Panc1 (cell line): ENCODE measurements at regions not wholly inside any gene's neighbourhood (a gene's known extent, or its start where the extent isn't known, plus 50 kb on each side); places are given as distances from the start of the nearest gene placed in this dataset.

Experiments used
- ATAC-seq: fragments of 200-7000 bp; cut with Tn5 transposase; 2 replicates; pipeline ENCODE4 v1.9.1; 2020; ENCODE audit warnings: mild to moderate bottlenecking, moderate library complexity
- BruUV-seq: library from RNA; stranded (reverse); fragments of 400-500 nt; replicated peaks from 2 replicates; lab custom pipeline; 2021; lab: Mats Ljungman, UMichigan
- CTCF ChIA-PET: fragments of 300-600 bp; sonication (Branson Sonifier 250); formaldehyde crosslinking; loops from one replicate; lab custom pipeline; 2022; ENCODE audit warnings: antibody characterized with exemption; lab: Charles Lee
- POLR2A ChIA-PET: fragments of 300-600 bp; sonication (Branson Sonifier 250); formaldehyde crosslinking; loops from one replicate; lab custom pipeline; 2022; ENCODE audit warnings: antibody characterized with exemption; lab: Charles Lee
- DNase-seq: peaks from one replicate; pipeline ENCODE4 v3.0.0-alpha.2; 2010; ENCODE audit warnings: low read depth, low spot score
- H3K27ac ChIP-seq: 2 replicates; pipeline ENCODE4 v1.5.1; 2011; ENCODE audit warnings: mild to moderate bottlenecking, low read length, inconsistent platforms
- H3K27me3 ChIP-seq: fragments of 200-500 bp; sonication (Bioruptor generic); 2 replicates; pipeline ENCODE4 v1.6.0; 2014; ENCODE audit warnings: low read length, inconsistent platforms; ENCODE audit not compliant: control insufficient read depth, insufficient read depth
- H3K36me3 ChIP-seq: fragments of 200-500 bp; sonication (Bioruptor generic); 2 replicates; pipeline ENCODE4 v1.5.1; 2014; ENCODE audit warnings: inconsistent platforms, mild to moderate bottlenecking, low read length, moderate library complexity; ENCODE audit not compliant: control insufficient read depth, insufficient read depth
- H3K4me1 ChIP-seq: 2 replicates; pipeline ENCODE4 v1.5.1; 2011; ENCODE audit warnings: inconsistent platforms, mild to moderate bottlenecking, low read length, moderate library complexity; ENCODE audit not compliant: control insufficient read depth, insufficient read depth
- H3K4me3 ChIP-seq, 2 experiments: 2 replicates each; pipeline ENCODE4 v1.5.1; 2011 to 2012; ENCODE audit warnings: low read depth in 2 of 2, low read length in 2 of 2, mild to moderate bottlenecking in 2 of 2, inconsistent platforms in 1 of 2, moderate library complexity in 1 of 2
- H3K9me3 ChIP-seq: fragments of 200-500 bp; sonication (Bioruptor generic); 2 replicates; pipeline ENCODE4 v1.5.1; 2014; ENCODE audit warnings: low read depth, mild to moderate bottlenecking, inconsistent platforms, low read length, moderate library complexity; ENCODE audit not compliant: control insufficient read depth, insufficient read depth
- POLR2AphosphoS5 ChIP-seq: IDR thresholded peaks from 2 replicates; pipeline ENCODE4 v1.6.1; 2012; ENCODE audit warnings: mild to moderate bottlenecking, low read depth, low read length, moderate library complexity
- SIN3A ChIP-seq: IDR thresholded peaks from 2 replicates; pipeline ENCODE4 v1.6.1; 2012; ENCODE audit warnings: low read depth, mild to moderate bottlenecking, low read length, moderate library complexity, borderline replicate concordance; ENCODE audit not compliant: insufficient read depth
- TCF7L2 ChIP-seq: IDR thresholded peaks from 2 replicates; pipeline ENCODE4 v1.6.1; 2011; ENCODE audit warnings: mild to moderate bottlenecking, low read depth, low read length, inconsistent platforms
- in situ Hi-C: cut with HindIII; loops from 2 replicates; pipeline ENCODE4 v1.10.0; 2016; ENCODE audit warnings: low sequenced_read_pairs, low pct_unique_long_range_greater_than_20kb
- intact Hi-C: fragments of 100-400 bp; cut with micrococcal nuclease; formaldehyde crosslinking; loops from one replicate; pipeline ENCODE4 v1.10.0; 2022; ENCODE audit not compliant: unreplicated experiment
- TF ChIP-seq, protein P1 (sequence below), 2 experiments: IDR thresholded peaks; 2 replicates each; pipeline ENCODE4 v1.6.1; 2011 to 2012; ENCODE audit warnings: low read depth in 2 of 2, control low read depth in 1 of 2, low read length in 1 of 2, mild to moderate bottlenecking in 1 of 2, moderate library complexity in 1 of 2; ENCODE audit not compliant: insufficient read depth in 1 of 2
- TF ChIP-seq, protein P2 (sequence below): fragments of 450-650 bp; IDR thresholded peaks from 2 replicates; pipeline ENCODE4 v1.5.1; 2017; ENCODE audit warnings: mild to moderate bottlenecking

DNA sequence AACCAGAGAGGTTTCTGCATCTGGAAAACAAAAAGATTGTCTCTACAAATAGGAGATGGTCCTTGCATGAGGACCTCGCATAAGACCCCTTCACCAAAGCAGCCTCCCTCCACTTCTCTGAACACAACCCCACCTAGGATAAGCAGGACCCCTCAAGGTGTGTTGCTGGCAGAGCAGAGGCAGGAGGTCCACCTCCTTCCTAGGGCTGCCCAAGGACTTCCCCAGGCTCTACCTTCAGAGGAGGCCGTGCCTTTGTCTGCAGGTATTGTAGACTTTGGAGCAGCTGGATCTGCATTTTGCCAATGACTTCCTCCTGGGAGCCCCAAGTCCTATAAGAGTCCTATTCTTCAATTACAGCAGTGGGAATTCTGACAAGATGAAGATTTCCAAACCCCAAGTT, 67.3 kb upstream of the TSPAN11 start:
- ChIA-PET CTCF (no interaction called here), POLR2A (no interaction called here)
- no peaks in the 10 kb centered on the region for H3K4me1 ChIP-seq
- ATAC-seq (peak; percentile 51; the same call in 1 of the 2 replicates), DNase-seq (no peak)
- H3K9me3 ChIP-seq: no peaks in the 10 kb centered on the region
- no peak overlapping the region for H3K4me3 ChIP-seq
- in situ Hi-C loops: no loop called here
- peaks cover 12% of the 10 kb centered on the region; the same call in 1 of the 2 replicates for H3K27me3 ChIP-seq
- no peaks in the 10 kb centered on the region for H3K36me3 ChIP-seq
- intact Hi-C loops: no loop called here
- no peak for TF ChIP-seq SIN3A
- TF ChIP-seq TCF7L2: no peak
- H3K27ac ChIP-seq: no peak overlapping the region
- BruUV-seq: no TSS peak

DNA sequence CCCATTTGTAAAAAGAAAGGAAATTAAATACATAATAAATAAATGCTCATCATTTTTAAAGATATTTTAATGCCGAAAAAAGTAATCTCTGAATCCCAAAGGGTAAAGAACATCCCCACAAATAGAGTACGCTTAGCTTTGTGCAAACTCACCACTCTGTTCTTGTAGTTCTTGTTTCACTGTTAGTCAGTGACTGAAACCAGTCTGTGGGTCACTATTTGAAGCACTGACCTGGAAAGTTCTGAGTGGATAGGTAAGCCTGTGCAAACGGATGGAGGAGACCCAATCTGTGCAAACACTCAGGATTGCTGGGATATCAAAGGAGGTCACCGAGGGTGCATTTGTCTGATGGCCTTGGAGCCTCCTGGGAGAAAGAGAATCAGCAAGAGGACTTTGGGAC, 68.1 kb upstream of the TSPAN11 start:
- intact Hi-C loops: no loop called here
- ChIA-PET POLR2A (no interaction called here), CTCF (no interaction called here)
- Histone ChIP-seq H3K4me3 (no peak overlapping the region), H3K27me3 (peaks cover 12% of the 10 kb centered on the region; the same call in 1 of the 2 replicates), H3K27ac (no peak overlapping the region), H3K36me3 (no peaks in the 10 kb centered on the region), H3K9me3 (no peaks in the 10 kb centered on the region), H3K4me1 (no peaks in the 10 kb centered on the region)
- DNase-seq (no peak), ATAC-seq (no peak)
- in situ Hi-C loops: no loop called here
- BruUV-seq: no TSS peak
- TF ChIP-seq, protein P1, sequence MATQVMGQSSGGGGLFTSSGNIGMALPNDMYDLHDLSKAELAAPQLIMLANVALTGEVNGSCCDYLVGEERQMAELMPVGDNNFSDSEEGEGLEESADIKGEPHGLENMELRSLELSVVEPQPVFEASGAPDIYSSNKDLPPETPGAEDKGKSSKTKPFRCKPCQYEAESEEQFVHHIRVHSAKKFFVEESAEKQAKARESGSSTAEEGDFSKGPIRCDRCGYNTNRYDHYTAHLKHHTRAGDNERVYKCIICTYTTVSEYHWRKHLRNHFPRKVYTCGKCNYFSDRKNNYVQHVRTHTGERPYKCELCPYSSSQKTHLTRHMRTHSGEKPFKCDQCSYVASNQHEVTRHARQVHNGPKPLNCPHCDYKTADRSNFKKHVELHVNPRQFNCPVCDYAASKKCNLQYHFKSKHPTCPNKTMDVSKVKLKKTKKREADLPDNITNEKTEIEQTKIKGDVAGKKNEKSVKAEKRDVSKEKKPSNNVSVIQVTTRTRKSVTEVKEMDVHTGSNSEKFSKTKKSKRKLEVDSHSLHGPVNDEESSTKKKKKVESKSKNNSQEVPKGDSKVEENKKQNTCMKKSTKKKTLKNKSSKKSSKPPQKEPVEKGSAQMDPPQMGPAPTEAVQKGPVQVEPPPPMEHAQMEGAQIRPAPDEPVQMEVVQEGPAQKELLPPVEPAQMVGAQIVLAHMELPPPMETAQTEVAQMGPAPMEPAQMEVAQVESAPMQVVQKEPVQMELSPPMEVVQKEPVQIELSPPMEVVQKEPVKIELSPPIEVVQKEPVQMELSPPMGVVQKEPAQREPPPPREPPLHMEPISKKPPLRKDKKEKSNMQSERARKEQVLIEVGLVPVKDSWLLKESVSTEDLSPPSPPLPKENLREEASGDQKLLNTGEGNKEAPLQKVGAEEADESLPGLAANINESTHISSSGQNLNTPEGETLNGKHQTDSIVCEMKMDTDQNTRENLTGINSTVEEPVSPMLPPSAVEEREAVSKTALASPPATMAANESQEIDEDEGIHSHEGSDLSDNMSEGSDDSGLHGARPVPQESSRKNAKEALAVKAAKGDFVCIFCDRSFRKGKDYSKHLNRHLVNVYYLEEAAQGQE (IDR thresholded peaks at IDR 0.05; ENCODE audit: insufficient read depth in 1 of 2, low read depth in 2 of 2, low read length in 1 of 2): no peak
- TF ChIP-seq POLR2AphosphoS5: no peak
- no peak for TF ChIP-seq SIN3A
- TF ChIP-seq TCF7L2: no peak
- TF ChIP-seq, protein P2, sequence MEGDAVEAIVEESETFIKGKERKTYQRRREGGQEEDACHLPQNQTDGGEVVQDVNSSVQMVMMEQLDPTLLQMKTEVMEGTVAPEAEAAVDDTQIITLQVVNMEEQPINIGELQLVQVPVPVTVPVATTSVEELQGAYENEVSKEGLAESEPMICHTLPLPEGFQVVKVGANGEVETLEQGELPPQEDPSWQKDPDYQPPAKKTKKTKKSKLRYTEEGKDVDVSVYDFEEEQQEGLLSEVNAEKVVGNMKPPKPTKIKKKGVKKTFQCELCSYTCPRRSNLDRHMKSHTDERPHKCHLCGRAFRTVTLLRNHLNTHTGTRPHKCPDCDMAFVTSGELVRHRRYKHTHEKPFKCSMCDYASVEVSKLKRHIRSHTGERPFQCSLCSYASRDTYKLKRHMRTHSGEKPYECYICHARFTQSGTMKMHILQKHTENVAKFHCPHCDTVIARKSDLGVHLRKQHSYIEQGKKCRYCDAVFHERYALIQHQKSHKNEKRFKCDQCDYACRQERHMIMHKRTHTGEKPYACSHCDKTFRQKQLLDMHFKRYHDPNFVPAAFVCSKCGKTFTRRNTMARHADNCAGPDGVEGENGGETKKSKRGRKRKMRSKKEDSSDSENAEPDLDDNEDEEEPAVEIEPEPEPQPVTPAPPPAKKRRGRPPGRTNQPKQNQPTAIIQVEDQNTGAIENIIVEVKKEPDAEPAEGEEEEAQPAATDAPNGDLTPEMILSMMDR: no peak

DNA sequence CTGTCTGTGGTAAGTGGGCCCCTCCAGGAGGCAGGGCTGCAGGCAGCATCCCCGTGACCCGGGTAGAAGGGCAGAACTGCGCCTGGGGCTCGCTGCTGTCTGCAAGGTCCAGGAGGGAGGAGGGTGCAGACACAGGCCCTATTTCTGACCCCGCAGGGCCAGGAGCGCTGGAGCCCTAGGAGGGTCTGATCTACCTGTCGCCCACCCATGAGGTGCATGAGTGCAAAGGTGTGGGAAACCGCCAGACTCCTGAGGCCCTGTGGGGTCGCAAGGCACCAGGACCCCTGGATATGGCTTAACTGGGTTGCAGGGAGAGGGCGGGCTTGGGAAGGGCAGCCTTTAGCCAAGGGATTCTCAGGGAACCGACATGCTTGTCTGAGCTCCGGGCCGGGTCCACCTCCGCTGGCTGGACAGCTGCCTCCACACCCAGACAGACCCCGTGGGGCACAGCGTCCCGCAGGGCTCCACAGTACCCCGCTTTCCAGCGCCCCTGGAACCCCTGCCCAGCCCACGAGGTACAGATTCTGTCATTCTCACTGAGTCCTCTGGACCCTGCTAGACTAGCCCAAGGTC, 72.9 kb upstream of the TSPAN11 start:
- no peaks in the 10 kb centered on the region for H3K36me3 ChIP-seq
- ATAC-seq (peak; percentile 55), DNase-seq (no peak)
- TF ChIP-seq TCF7L2: no peak
- TF ChIP-seq POLR2AphosphoS5: no peak
- TF ChIP-seq SIN3A: no peak
- TF ChIP-seq, protein P2: no peak
- TF ChIP-seq, protein P1 (IDR thresholded peaks at IDR 0.05; ENCODE audit: insufficient read depth in 1 of 2, low read depth in 2 of 2, low read length in 1 of 2): no peak
- ChIA-PET CTCF (no interaction called here), POLR2A (no interaction called here)
- H3K9me3 ChIP-seq: no peaks in the 10 kb centered on the region
- no peak overlapping the region for H3K27ac ChIP-seq
- no peaks in the 10 kb centered on the region for H3K4me1 ChIP-seq
- intact Hi-C loops (no loop called here), in situ Hi-C loops (no loop called here)
- peaks cover 7% of the 10 kb centered on the region; the same call in 1 of the 2 replicates for H3K27me3 ChIP-seq
- H3K4me3 ChIP-seq: no peak overlapping the region
- no TSS peak for BruUV-seq
